Mucosa of rectum (tissue), 2 donors: ENCODE measurements at regions not wholly inside any gene's neighbourhood (a gene's known extent, or its start where the extent isn't known, plus 50 kb on each side); places are given as distances from the start of the nearest gene placed in this dataset.

Experiments
- H3K27ac ChIP-seq, 2 donors: one replicate each; pipeline ENCODE4 v1.7.0; 2013; ENCODE audit warnings: inconsistent platforms in 2 of 2, low read depth in 2 of 2, low read length in 2 of 2
- H3K27me3 ChIP-seq, 2 donors: one replicate each; pipeline ENCODE4 v1.7.0; 2013; ENCODE audit warnings: low read length in 2 of 2; ENCODE audit not compliant: control insufficient read depth in 2 of 2, insufficient read depth in 2 of 2
- H3K36me3 ChIP-seq, 2 donors: one replicate each; pipeline ENCODE4 v1.7.0; 2013; ENCODE audit warnings: low read length in 2 of 2; ENCODE audit not compliant: control insufficient read depth in 2 of 2, insufficient read depth in 2 of 2
- H3K4me1 ChIP-seq, 2 donors: one replicate each; pipeline ENCODE4 v1.7.0; 2013; ENCODE audit warnings: low read length in 2 of 2, mild to moderate bottlenecking in 1 of 2; ENCODE audit not compliant: control insufficient read depth in 2 of 2, insufficient read depth in 2 of 2
- H3K4me3 ChIP-seq, 2 donors: one replicate each; pipeline ENCODE4 v1.7.0; 2013; ENCODE audit warnings: low read length in 2 of 2
- H3K9ac ChIP-seq, 2 donors: one replicate each; pipeline ENCODE4 v1.7.0; 2013; ENCODE audit warnings: low read length in 2 of 2, low read depth in 1 of 2, mild to moderate bottlenecking in 1 of 2
- H3K9me3 ChIP-seq, 2 donors: one replicate each; pipeline ENCODE4 v1.7.0; 2013; ENCODE audit warnings: low read length in 2 of 2; ENCODE audit not compliant: control insufficient read depth in 2 of 2
- donor health status: healthy.
- donor health status: Normal muscosa, but diverticular disease.

- Histone ChIP-seq H3K9me3 (no peaks in the 10 kb centered on the region), H3K4me1 (peaks cover 0 to 4% of the 10 kb centered on the region in 2 donors), H3K36me3 (no peaks in the 10 kb centered on the region), H3K9ac (no peak overlapping the region), H3K27ac (peak overlapping the region in 1 of 2 donors; percentile 14), H3K4me3 (no peak overlapping the region), H3K27me3 (no peaks in the 10 kb centered on the region)
These were observed 484.5 kb downstream of the IGSF11 start for GRCh38 chr3:118550122-118550521.

DNA sequence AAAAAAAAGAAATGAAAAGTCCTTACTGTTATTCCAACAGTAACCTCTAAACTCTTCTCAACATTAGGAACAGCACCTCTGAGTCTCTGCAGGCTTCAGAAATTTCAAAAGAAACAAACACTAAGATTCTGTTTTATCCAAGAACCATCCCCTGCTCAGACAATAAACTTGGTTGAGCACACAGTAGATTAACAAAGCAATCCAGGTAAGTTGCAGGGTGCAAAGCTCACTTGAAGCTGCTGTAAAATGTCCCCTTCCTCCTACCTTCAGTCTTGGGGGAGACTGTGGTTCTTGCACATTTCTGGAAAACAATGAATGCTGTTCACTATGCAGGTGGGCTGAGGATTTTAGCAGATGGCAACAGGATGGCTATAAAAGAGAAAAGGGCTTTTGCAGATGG lies 484.1 kb downstream of the IGSF11 start:
- Histone ChIP-seq H3K9me3 (no peaks in the 10 kb centered on the region), H3K36me3 (no peaks in the 10 kb centered on the region), H3K27me3 (no peaks in the 10 kb centered on the region), H3K9ac (no peak overlapping the region), H3K4me3 (no peak overlapping the region), H3K4me1 (peaks cover 0 to 4% of the 10 kb centered on the region in 2 donors), H3K27ac (no peak overlapping the region)

- Histone ChIP-seq H3K27me3 (no peaks in the 10 kb centered on the region), H3K9ac (no peak overlapping the region), H3K4me1 (peaks cover 0 to 4% of the 10 kb centered on the region in 2 donors), H3K4me3 (no peak overlapping the region), H3K36me3 (no peaks in the 10 kb centered on the region), H3K9me3 (no peaks in the 10 kb centered on the region), H3K27ac (no peak overlapping the region)
These were observed 480.4 kb downstream of the IGSF11 start for GRCh38 chr3:118554148-118554838.

DNA sequence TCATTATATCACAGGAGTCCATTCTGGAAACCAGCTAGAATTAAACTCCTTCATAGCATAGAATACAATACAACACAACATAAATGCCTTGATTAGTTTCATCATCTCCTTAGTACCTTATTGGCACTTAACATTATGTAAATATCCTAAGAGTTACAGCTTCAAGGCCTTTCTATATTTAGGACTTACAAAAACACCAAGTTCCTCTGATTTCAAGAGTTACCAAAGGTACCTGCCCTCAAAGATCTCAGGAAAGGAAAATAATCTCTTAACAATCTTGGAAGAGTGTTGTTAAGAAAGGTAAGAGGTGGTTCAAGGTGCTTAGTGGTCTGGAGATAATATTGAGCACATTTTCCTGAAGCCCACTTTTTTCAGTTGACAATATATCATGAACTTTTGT lies 477.7 kb downstream of the IGSF11 start:
- no peak overlapping the region for H3K9ac ChIP-seq
- no peak overlapping the region for H3K27ac ChIP-seq
- no peak overlapping the region for H3K4me3 ChIP-seq
- H3K27me3 ChIP-seq = no peaks in the 10 kb centered on the region
- H3K9me3 ChIP-seq = no peaks in the 10 kb centered on the region
- H3K36me3 ChIP-seq = no peaks in the 10 kb centered on the region
- no peaks in the 10 kb centered on the region for H3K4me1 ChIP-seq

DNA sequence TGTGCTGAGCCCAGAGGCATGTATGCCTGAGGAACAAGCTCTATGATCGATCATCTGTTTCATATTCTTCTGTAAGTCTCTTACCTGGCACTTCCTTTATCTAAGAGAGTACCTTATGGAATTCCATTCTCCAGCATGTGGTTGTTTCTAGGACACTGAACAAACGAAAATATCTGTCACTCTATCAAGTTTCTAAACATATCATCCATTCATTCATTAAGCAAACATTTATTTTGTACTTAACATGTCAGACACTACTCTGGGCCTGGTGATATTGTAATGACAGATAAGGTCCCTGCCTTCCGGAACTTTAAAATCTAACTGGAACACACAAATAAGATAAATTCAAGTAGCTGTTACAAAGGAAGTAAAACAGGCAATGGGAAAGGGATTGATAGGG lies 477.1 kb downstream of the IGSF11 start:
- H3K36me3 ChIP-seq = no peaks in the 10 kb centered on the region
- no peak overlapping the region for H3K27ac ChIP-seq
- H3K4me3 ChIP-seq = no peak overlapping the region
- H3K9ac ChIP-seq = no peak overlapping the region
- no peaks in the 10 kb centered on the region for H3K9me3 ChIP-seq
- H3K4me1 ChIP-seq = no peaks in the 10 kb centered on the region
- no peaks in the 10 kb centered on the region for H3K27me3 ChIP-seq

- Histone ChIP-seq H3K27me3 (no peaks in the 10 kb centered on the region), H3K4me3 (no peak overlapping the region), H3K27ac (no peak overlapping the region), H3K36me3 (no peaks in the 10 kb centered on the region), H3K9ac (no peak overlapping the region), H3K4me1 (no peaks in the 10 kb centered on the region), H3K9me3 (no peaks in the 10 kb centered on the region)
These were observed 475.4 kb downstream of the IGSF11 start for GRCh38 chr3:118559286-118559685.

DNA sequence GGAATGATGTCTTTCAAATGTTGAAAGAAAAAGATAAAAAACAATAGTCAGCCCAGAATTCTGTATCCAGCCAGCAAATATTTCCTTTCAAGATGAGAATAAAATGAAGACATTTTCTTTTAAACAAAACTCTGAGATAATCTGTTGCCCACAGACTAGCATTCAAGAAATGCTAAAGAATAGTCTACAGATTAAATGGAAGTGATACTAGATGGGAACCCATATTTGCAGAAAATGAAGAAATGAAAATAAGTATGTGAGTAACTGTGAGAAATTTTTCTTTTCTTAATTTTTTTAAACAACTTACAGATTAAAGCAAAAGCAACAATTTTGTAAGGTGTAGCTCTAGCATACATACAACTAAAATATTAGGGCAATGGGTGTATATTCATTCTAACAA lies 469.8 kb downstream of the IGSF11 start:
- Histone ChIP-seq H3K4me1 (no peaks in the 10 kb centered on the region), H3K27me3 (no peaks in the 10 kb centered on the region), H3K9me3 (no peaks in the 10 kb centered on the region), H3K4me3 (no peak overlapping the region), H3K36me3 (no peaks in the 10 kb centered on the region), H3K9ac (no peak overlapping the region), H3K27ac (no peak overlapping the region)

- H3K4me3 ChIP-seq = no peak overlapping the region
- no peaks in the 10 kb centered on the region for H3K4me1 ChIP-seq
- no peak overlapping the region for H3K27ac ChIP-seq
- no peak overlapping the region for H3K9ac ChIP-seq
- H3K36me3 ChIP-seq = no peaks in the 10 kb centered on the region
- no peaks in the 10 kb centered on the region for H3K9me3 ChIP-seq
- no peaks in the 10 kb centered on the region for H3K27me3 ChIP-seq
These were observed 460.7 kb downstream of the IGSF11 start for GRCh38 chr3:118573912-118574311.

DNA sequence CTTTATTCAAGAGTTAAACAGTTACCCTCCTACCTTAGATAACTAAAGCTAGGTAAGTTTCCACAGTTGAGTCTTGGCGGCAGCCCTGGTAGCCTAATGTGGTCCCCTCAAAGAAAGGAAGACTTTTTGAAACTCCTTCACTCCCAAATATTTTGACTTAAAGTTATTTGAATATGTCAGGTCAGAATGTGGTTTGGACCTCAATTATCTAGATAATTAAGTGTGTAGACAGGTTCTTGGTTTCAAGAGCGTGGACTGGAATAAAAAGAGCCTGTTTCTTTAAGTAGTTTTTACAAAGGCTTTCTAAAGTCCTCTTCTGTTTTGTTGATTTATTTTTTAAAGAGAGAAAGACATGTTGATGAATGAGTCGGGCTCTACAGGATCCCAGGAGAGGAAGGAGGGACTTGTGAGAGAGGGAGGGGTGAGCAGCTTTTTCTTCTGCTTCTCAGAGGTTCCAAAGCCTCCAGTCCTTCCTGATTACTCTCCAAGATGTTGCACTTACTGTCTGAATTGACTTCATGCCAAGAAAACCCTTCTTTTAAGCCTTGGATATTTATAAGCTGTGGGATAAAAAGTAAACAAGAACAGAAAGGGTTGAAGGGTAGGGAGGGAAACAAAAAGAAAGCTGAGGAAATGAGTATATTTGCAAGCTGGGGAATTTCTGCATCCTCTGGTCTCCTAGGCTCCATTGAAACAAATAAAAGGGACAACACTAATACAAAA lies 457.4 kb downstream of the IGSF11 start:
- Histone ChIP-seq H3K36me3 (no peaks in the 10 kb centered on the region), H3K27ac (no peak overlapping the region), H3K4me3 (no peak overlapping the region), H3K27me3 (no peaks in the 10 kb centered on the region), H3K9me3 (no peaks in the 10 kb centered on the region), H3K9ac (no peak overlapping the region), H3K4me1 (no peaks in the 10 kb centered on the region)

DNA sequence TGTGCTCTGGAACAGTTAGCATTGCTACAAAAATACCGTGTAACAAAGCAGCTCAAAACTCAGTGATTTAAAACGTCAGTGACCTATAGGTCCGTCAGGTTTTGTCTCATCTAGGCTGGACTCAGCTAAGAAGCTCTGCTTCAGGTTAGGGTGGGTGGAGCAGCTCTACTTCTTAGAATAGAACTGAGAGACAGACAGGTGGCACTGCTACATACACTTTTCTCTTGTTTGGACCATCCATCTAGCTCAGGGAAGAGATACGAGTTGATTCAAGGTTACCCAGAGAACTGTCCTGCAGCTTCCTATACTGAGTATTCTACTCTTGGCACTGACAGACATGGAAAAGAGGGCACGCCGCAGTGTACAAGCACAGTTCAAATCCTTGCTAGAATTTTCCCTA lies 456.1 kb downstream of the IGSF11 start:
- Histone ChIP-seq H3K9ac (no peak overlapping the region), H3K9me3 (no peaks in the 10 kb centered on the region), H3K4me1 (no peaks in the 10 kb centered on the region), H3K4me3 (no peak overlapping the region), H3K27me3 (no peaks in the 10 kb centered on the region), H3K36me3 (no peaks in the 10 kb centered on the region), H3K27ac (no peak overlapping the region)
